ENCODE measurements at regions not wholly inside any gene's neighbourhood (a gene's known extent, or its start where the extent isn't known, plus 50 kb on each side); places are given as distances from the start of the nearest gene placed in this dataset.
"Not testable (repeated sequence)": the region's sequence is repeated elsewhere in the genome, so short reads cannot be mapped to it uniquely, and the experiment has no call there.

DNA sequence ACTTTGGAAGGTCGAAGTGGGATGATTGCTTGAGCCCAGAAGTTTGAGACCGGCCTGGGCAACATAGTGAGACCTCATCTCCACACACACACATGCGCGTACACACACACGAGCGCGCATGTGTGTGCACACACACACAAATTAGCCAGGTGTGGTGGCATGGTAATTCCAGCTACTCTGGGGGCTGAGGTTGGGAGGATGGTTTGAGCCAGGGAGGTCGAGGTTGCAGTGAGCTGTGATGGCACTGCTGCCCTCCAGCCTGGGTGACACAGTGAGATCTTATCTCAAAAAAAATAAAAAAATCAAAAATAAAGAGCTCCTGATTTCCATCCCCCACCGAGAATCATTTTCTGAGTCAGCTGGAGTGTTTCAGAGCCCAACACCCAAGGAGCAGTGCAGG is 261.5 kb upstream of the PLGLB2 start:
- DNase-seq (ENCODE audit: low spot score): not testable (repeated sequence)

GRCh38 chr2:87488021-87488420 is 259.9 kb upstream of the PLGLB2 start:
- DNase-seq (ENCODE audit: low spot score): not testable (repeated sequence)

GRCh38 chr2:87488991-87489390 is 258.9 kb upstream of the PLGLB2 start:
- not testable (repeated sequence) for DNase-seq (ENCODE audit: low spot score)

DNA sequence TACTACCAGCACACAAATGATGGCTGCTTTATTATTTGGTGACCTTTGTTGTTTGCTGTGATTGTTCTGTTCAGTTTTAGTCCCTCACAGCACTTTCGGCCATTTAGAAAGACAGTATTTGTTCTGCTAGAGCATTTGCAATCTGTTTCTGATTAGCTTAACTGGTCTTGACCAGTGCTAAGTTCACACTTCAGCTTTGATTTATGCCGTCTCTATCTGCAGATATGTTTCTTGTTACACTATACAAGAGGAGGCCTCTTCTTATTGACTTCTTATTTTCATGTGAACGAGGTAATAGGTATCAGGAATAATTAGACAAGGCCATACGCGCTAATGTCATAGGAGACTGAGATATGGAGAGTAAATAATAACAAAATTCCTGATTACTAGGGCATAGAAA is 253.0 kb upstream of the PLGLB2 start:
- DNase-seq (ENCODE audit: low spot score): not testable (repeated sequence)

- DNase-seq (ENCODE audit: low spot score): not testable (repeated sequence)
Measured at GRCh38 chr2:87495455-87495854, 252.4 kb upstream of the PLGLB2 start.

DNA sequence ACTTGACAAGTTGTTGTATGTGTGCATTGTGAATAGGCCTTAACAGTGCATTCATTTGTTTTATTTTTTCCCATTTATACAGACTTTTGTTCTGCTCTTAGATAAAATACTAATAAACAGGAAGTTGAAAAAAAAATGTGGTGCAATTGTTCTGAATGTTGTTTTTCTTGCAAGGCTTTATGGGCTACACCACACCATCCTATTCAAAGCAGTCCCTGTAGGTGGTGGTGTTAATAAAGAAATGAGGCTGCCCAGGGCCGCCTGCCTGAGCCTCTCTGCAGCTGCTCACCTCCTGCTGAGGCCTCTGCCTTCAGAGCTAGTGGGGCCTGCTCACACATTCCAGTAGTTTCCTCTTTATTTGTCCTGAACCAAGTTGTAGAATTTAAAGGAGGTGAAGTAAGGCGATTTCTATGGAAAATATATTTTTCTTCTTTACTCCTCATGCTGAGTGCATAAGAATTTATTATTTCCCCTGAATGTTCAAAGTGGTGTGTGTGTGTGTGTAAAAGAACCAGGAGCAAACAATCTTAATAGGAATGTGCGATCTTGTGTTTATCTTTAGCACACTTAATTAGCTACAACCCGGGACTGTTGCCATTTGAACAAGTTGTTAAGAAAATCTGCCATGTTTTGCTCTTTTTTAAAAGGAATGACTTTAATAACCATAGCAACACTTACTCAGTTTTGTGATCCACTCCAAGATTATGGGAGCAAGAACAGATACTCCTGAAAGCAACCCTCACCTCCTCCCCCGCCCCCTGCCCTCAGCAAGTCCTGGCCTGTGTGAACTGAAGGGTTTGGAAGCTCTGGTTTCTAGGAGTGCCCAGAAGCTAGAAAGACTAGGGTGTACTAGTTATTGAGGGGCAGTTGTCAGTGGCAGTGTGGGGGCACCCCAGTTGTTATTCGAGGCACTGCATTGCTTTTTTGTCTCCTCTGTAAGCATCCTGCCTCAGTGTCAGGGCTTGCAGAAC is 251.6 kb upstream of the PLGLB2 start:
- DNase-seq (ENCODE audit: low spot score): not testable (repeated sequence)

DNA sequence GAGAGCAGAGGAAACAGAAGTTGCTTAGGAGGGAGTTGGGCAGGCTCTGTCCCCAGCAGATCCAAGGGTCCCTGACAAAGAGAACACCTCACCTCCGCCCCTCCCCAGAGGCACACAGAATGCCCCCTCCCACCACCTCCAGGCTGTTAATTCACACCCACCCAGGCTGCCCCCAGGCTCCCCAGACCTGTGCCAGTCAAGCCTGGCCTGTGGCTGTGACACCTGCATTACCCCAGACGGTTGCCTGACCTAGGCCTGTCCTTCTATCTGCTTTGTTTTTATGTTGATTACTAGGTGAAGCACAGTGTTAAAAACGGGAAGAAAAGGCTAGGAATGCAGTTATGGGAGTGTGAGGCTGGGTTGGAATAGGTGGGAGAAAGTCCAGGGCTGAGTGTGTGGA is 250.8 kb upstream of the PLGLB2 start:
- DNase-seq (ENCODE audit: low spot score): not testable (repeated sequence)

DNA sequence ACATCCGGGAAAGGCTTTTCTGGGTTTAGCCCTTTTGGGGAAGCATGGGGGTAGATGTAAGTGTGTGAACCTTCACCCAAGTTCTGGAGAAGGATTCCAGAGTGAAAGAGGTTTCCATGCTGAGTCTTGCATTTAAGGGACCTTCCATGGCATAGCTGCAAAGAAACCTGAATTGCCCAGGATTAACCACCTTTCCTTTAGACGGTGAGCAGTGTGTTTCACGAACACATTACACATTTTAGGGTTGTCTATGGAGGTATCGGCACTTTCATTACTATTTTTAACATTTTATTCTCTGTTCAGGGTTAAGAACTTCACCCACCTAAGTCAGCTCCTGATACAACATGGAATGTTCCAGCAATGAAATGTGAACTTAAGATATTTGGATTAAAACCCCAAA is 250.2 kb upstream of the PLGLB2 start:
- not testable (repeated sequence) for DNase-seq (ENCODE audit: low spot score)

- not testable (repeated sequence) for DNase-seq (ENCODE audit: low spot score)
Measured at GRCh38 chr2:87498169-87498853, 249.6 kb upstream of the PLGLB2 start.

- not testable (repeated sequence) for DNase-seq (ENCODE audit: low spot score)
Measured at GRCh38 chr2:87498854-87499238, 249.0 kb upstream of the PLGLB2 start.

DNA sequence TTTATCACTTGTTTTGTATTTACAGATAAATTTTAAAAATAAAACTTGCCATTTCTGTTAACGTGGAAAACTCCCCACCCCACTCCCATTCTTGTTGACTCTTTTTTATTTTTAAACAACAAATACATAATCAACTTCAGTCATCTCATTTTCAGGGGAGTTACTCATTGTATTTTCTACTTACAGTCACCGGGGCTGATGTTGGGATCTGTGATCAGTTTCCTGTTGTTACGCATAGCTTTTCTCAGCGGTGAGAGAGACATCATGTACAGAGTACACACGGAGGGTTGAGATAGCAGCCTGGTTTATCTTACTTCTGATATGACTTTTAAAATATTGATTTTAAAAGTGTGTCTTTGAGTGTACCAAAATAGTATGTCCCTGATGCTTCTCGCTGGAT is 248.0 kb upstream of the PLGLB2 start:
- DNase-seq (ENCODE audit: low spot score): not testable (repeated sequence)

GRCh38 chr2:87500421-87500820 is 247.5 kb upstream of the PLGLB2 start:
- not testable (repeated sequence) for DNase-seq (ENCODE audit: low spot score)

DNA sequence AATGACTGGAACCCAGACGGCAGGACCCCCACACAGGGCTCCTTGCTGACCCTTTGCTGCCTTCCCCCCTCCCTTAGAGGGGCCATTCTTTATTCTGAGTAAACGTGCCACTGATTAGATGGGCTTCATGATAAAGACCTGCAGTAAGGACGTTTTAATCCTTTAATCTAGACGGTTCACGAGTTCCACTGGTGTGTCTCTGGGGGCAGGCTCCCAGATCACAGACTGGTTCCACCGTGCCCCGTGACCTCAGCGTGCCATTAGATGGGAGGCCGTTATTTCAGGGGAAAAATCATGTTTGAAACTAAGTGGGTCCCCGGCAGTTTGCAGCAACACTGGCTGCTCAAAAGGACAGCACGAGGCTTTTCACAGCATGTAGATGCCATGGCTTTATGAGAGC is 246.9 kb upstream of the PLGLB2 start:
- DNase-seq (ENCODE audit: low spot score): not testable (repeated sequence)

DNA sequence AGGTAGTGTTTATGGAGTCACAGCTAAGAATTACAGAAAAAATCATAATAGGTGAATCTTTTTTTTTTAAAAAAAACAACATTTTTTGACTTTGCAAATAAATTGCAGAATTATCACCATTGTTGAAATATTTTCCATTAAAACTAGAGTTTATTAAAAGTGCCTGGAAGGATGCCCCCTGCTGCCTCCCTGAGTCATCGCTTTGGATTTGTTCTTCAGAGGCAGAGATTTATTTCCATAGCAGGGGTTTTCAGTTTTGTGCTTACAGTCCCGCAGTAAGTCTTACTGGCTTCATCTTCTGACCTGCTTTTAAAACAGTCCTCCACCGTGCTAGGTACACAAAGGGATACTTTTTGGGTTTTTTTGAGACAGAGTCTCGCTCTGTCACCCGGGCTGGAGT is 244.9 kb upstream of the PLGLB2 start:
- DNase-seq (ENCODE audit: low spot score): not testable (repeated sequence)

DNA sequence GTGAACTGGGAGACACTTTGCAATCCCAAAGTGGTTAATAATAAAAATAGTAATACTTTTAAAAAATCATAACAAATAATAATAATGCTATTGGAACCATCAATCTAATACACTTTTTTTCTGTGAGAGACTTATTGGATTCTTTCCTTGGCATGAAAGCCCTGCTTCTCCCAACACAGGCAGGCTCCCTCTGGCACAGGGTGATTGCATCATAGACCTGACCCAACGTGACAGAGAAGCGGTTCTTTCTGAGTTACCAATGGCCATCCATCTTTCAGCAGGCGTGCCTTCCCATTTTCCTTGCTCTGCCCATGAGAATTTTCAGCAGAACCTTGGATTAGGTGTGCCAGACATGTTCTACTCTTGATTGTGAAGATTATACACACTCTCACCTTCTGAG is 242.6 kb upstream of the PLGLB2 start:
- not testable (repeated sequence) for DNase-seq (ENCODE audit: low spot score)

DNA sequence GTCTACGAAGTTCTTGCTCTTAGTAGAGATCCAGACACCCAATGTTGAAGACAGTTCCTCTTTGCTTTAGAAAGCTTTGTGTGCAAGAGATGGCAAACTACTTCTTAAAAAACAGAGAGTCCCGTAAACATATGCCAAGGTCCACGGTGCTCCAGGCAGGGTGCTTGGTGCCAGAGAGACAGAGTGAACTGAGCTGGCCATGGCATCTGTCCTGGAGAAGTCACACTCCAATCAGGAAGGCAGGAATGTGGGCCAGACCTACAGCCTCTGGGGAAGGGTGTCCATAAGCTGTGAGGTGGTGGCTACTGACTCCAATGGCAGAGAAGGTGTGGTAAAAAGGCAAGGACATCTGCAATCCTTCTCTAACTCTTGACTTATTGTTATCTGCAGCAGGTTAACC is 242.0 kb upstream of the PLGLB2 start:
- not testable (repeated sequence) for DNase-seq (ENCODE audit: low spot score)

DNA sequence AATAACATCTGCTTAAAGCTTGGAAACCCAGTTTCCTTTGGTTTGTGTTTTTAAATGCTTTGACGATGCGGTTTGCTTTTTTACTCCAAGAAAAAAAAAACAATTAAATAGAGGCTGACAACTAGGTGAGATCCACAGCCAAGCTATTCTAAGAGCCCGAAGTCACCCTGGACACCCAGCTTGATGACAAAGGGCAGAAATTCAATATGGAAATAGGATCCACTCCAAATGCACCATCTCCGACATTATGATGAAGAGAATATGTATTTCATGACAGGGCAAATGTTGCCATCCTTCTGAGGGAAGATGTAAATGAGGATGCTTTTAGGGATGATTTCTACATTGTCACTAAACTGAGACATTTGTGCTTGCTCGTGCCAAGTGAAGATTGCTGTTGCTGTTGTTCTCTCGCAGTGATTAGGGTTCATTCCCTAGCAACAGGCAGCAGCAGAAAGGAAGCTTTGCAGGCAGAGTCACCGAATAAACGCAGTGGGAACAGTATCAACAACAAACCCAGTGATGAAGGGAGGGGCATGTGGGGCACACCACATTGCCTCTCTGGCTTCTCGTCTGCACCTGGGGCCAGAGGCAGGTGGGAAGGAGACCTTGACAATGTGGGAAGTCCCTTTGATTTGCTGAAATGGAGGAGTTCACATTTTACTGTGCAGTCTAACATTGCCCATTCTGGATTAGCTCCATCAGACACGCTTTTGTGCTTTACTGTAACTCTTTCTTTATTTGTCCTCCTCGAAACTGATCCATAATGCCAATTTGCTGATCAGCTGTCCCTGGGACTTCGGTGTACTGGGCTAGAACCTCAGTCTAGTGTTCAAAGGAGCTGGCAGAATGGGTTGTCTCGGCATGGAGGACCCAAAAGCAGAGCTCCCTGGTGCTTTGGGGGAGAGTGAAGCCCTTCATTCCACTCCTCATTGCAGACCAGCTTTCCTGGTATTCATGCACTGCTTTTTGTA is 240.2 kb upstream of the PLGLB2 start:
- DNase-seq (ENCODE audit: low spot score): not testable (repeated sequence)

- not testable (repeated sequence) for DNase-seq (ENCODE audit: low spot score)
Measured at GRCh38 chr2:87511195-87511778, 236.6 kb upstream of the PLGLB2 start.

DNA sequence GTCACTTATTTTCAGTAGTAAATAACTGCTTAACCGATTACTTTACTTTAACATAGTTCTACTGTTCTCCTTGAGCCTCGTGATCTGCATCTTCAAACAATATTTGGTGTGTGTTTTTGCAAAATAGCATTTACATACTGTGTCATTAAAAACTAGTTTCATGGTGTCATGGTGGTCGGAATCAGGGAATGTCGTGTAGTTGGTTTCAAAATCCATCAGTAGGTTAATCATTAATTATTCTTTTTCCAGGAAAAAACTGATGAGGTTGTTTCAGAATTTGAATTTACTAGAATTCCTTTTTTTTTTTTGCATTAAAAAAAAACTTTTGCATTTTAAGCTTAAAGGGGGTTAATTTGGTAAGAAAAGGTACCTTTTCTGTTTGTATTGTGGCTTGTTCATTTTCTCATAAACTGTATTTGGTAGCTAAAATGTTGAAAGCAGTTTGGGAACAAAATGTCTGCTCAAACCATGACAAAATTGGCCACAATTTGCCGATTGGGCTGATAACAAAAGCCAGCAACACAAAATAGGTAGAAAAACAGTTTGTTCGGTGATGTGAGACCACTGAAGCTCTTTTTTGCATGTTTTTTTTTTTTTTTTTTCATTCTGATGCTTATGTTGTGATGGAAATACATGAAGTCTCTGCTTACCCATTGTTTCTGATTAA is 234.9 kb upstream of the PLGLB2 start:
- not testable (repeated sequence) for DNase-seq (ENCODE audit: low spot score)

DNA sequence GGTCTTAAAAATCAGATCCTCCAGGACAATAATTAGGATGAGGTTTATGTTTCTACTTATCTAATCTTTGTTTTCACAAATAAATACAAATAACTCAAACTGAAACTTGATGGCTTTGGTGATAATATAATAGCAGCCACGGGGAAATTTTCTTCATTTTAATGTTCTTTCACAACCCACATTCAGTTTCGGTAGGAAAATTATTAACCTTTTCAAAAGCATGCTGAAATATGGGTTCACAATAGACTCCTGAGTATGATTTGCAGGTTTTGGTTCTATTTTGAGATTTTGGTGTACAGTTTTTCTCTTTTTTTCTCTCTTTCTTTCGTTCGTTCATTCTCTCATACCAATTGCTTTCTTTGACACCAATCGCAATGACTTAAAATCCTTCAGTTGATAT is 233.9 kb upstream of the PLGLB2 start:
- not testable (repeated sequence) for DNase-seq (ENCODE audit: low spot score)

- DNase-seq (ENCODE audit: low spot score): not testable (repeated sequence)
Measured at GRCh38 chr2:87514515-87514914, 233.4 kb upstream of the PLGLB2 start.

Data from HuH-7.5 (cell line).